Activated T-cell treated with anti-CD3 and anti-CD28 coated beads, Interleukin-2, amount 50 U/mL, for 24 hours (primary cell): ENCODE measurements at regions not wholly inside any gene's neighbourhood (a gene's known extent, or its start where the extent isn't known, plus 50 kb on each side); places are given as distances from the start of the nearest gene placed in this dataset.

ENCODE experiments used
- DNase-seq: peaks from one replicate; pipeline ENCODE4 v3.0.0-alpha.2; 2020
- H3K27ac Mint-ChIP-seq: 2 replicates; pipeline ENCODE4 v1.8.0; 2020; ENCODE audit warnings: mild to moderate bottlenecking, mixed read lengths
- H3K27me3 Mint-ChIP-seq: 2 replicates; pipeline ENCODE4 v1.8.0; 2020; ENCODE audit warnings: mixed read lengths
- H3K36me3 Mint-ChIP-seq: 2 replicates; pipeline ENCODE4 v1.8.0; 2020; ENCODE audit warnings: low read depth, mixed read lengths
- H3K4me1 Mint-ChIP-seq: 2 replicates; pipeline ENCODE4 v1.8.0; 2020; ENCODE audit warnings: low read depth, mixed read lengths
- H3K4me3 Mint-ChIP-seq: 2 replicates; pipeline ENCODE4 v1.8.0; 2020; ENCODE audit warnings: mild to moderate bottlenecking, moderate library complexity, mixed read lengths
- H3K9me3 Mint-ChIP-seq: 2 replicates; pipeline ENCODE4 v1.8.0; 2020; ENCODE audit warnings: mixed read lengths

GRCh38 chr1:95701450-95702173 is 467.6 kb downstream of the RWDD3 start:
- no peak overlapping the region for H3K27ac Mint-ChIP-seq
- no peaks in the 10 kb centered on the region for H3K27me3 Mint-ChIP-seq
- peaks cover 26% of the 10 kb centered on the region for H3K9me3 Mint-ChIP-seq
- H3K4me1 Mint-ChIP-seq: no peaks in the 10 kb centered on the region
- no peak overlapping the region for H3K4me3 Mint-ChIP-seq
- no peaks in the 10 kb centered on the region for H3K36me3 Mint-ChIP-seq
- DNase-seq: no peak

DNA sequence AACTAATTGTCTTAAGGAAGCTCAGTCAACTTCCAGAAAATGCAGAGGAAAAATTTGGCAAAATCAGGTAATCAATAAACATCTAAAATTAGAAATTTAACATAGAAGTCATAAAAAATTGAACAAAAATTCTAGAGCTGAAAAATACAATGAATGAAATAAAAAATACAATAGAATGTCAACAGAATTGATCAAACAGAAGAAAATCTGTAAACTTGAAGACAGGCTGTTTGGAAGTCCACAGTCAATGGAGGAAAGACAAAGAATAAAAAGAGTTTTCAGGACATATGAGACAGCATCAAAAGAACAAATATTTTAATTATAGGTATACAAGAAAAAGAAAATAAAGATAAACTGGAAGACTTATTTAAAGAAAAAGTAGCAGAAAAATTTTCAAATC is 469.0 kb downstream of the RWDD3 start:
- no peaks in the 10 kb centered on the region for H3K4me1 Mint-ChIP-seq
- H3K27me3 Mint-ChIP-seq: no peaks in the 10 kb centered on the region
- H3K9me3 Mint-ChIP-seq: peaks cover 30% of the 10 kb centered on the region

DNA sequence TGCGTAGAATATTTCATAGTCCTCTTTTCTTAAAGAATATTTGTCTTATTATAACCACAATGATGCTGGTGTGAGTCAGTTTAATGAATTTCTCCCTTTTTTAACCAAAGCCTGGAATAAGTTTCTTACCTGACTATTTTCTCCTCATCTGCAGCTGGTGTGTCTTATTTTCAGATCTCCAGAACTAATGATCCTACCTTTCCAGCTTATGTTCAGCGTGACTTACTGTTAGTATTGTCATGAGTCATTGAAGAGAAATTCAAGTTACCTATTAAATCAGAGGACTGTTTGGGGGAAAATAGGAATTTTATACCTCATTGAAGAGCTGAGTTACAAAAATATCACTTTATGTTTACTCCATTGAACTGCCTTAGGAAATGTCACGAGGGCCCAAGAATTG is 482.1 kb downstream of the RWDD3 start:
- Mint-ChIP-seq H3K27me3 (no peaks in the 10 kb centered on the region), H3K4me1 (no peaks in the 10 kb centered on the region), H3K9me3 (peaks cover 3% of the 10 kb centered on the region), H3K27ac (no peak overlapping the region), H3K36me3 (no peaks in the 10 kb centered on the region), H3K4me3 (no peak overlapping the region)
- DNase-seq: no peak

More for the DNA sequence above, 469.0 kb downstream of the RWDD3 start:
- no peak overlapping the region for H3K4me3 Mint-ChIP-seq
- no peak for DNase-seq
- no peak overlapping the region for H3K27ac Mint-ChIP-seq
- H3K36me3 Mint-ChIP-seq: no peaks in the 10 kb centered on the region

DNA sequence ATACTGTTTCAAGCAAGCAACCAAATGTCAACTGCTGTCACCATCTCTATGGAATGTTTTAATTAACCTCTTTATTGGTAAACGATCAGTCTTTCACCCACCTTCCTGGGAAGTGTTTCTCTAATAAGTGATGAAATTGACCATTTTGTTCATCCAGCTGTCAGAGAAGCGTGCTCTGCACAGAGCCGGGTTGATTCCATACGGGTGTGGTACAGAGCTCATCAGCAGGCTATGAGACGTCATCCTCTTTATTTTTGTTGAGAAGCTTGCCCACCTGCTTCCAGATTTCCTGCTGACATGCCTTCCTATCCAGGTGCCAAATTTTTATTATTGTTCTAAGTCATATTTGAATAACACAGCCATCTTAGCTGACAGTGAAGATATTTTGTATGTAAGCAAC is 482.5 kb downstream of the RWDD3 start:
- no peak for DNase-seq
- no peaks in the 10 kb centered on the region for H3K36me3 Mint-ChIP-seq
- no peaks in the 10 kb centered on the region for H3K4me1 Mint-ChIP-seq
- peaks cover 3% of the 10 kb centered on the region for H3K9me3 Mint-ChIP-seq
- H3K27me3 Mint-ChIP-seq: no peaks in the 10 kb centered on the region
- no peak overlapping the region for H3K27ac Mint-ChIP-seq
- H3K4me3 Mint-ChIP-seq: no peak overlapping the region

GRCh38 chr1:95723346-95723745 is 489.3 kb downstream of the RWDD3 start:
- no peak overlapping the region for H3K4me3 Mint-ChIP-seq
- no peaks in the 10 kb centered on the region for H3K36me3 Mint-ChIP-seq
- peaks cover 5% of the 10 kb centered on the region for H3K9me3 Mint-ChIP-seq
- DNase-seq: no peak
- H3K27me3 Mint-ChIP-seq: no peaks in the 10 kb centered on the region
- no peak overlapping the region for H3K27ac Mint-ChIP-seq
- no peaks in the 10 kb centered on the region for H3K4me1 Mint-ChIP-seq

- Mint-ChIP-seq H3K4me3 (no peak overlapping the region), H3K27me3 (no peaks in the 10 kb centered on the region), H3K4me1 (no peaks in the 10 kb centered on the region), H3K27ac (no peak overlapping the region), H3K36me3 (no peaks in the 10 kb centered on the region), H3K9me3 (peaks cover 16% of the 10 kb centered on the region)
- DNase-seq: no peak
These were observed 494.8 kb downstream of the RWDD3 start for GRCh38 chr1:95728841-95729240.

DNA sequence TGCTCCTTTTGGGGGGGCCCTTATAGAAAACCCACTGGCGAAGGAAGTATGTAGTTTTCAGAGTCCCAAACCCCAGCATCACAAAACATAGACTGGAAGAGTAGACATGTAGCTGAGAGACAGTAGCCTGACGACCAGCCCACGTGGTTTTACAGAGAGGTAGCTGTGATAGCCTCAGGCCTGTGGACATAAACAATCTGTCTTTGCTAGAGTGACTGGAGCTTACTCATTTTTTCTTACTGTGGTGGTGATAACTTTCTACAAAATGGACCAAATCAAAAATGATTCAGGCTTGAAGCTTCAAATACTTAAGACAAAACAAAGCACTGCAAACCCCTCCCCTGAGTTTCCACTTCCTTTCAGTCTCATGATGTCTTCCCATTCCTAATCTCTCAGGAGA is 497.0 kb downstream of the RWDD3 start:
- Mint-ChIP-seq H3K9me3 (peaks cover 16% of the 10 kb centered on the region), H3K36me3 (no peaks in the 10 kb centered on the region), H3K27me3 (no peaks in the 10 kb centered on the region), H3K27ac (no peak overlapping the region), H3K4me3 (no peak overlapping the region), H3K4me1 (no peaks in the 10 kb centered on the region)
- no peak for DNase-seq

DNA sequence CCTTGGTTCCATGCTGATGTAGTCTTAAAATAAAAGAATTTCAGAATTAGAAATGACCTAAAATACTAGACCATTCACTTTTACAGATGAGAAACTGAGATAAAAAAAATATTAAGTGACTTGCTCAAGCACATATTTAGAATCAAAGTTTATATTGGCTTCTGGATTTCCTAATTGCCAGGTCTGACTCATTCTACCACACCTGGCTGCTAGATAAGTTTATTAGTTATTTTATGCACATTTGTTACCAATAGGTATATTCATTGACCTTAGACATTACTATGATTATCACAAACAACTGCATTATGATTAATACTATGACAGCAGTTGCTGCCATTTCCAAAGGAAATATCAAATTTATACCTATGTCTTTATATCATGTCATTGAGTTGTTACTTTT is 497.5 kb downstream of the RWDD3 start:
- Mint-ChIP-seq H3K4me1 (no peaks in the 10 kb centered on the region), H3K9me3 (peaks cover 19% of the 10 kb centered on the region), H3K4me3 (no peak overlapping the region), H3K27me3 (no peaks in the 10 kb centered on the region), H3K27ac (no peak overlapping the region), H3K36me3 (no peaks in the 10 kb centered on the region)
- DNase-seq: no peak

- H3K36me3 Mint-ChIP-seq: no peaks in the 10 kb centered on the region
- no peak overlapping the region for H3K27ac Mint-ChIP-seq
- DNase-seq: no peak
- H3K4me1 Mint-ChIP-seq: no peaks in the 10 kb centered on the region
- H3K9me3 Mint-ChIP-seq: peaks cover 21% of the 10 kb centered on the region
- no peak overlapping the region for H3K4me3 Mint-ChIP-seq
- H3K27me3 Mint-ChIP-seq: no peaks in the 10 kb centered on the region
These were observed 499.0 kb downstream of the RWDD3 start for GRCh38 chr1:95733031-95733430.

DNA sequence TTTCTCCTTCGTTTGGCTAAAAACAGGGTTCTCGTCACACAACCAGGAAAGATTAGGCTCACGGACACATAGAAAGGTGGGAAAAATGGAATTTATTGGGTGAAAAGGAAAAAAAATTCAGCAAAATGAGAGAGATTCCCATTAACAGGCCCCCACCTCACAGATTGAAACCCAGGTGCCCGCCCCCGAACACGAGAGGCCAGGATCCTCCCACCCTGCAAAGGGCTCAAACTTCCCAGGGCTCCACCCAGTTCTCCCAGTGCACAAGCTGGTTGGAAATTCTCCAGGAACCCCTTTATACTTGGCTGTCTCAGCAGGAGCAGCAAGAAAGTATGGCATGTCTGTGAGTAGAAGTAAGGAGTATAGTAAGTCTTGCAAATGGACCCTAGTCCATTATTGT is 499.7 kb downstream of the RWDD3 start:
- peaks cover 28% of the 10 kb centered on the region for H3K9me3 Mint-ChIP-seq
- H3K4me3 Mint-ChIP-seq: no peak overlapping the region

DNA sequence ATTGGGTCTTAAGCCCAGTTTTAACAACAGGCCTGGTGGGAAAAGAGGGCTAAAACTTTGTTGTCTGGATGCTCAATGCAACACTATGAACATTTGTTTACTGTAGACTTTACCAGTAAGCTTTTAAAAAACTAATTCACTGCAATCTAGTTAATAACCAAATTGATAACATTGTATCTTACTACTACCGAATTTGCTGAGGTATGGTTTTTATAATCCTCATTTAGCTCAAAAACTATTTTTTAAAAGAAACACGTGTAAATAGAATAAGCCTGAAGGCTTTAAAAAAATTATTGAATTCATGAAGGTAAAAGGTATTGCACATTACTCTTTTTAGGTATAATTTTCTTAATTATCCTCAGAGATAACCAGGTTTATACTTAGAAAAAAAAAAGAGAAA is 500.6 kb downstream of the RWDD3 start:
- peaks cover 28% of the 10 kb centered on the region for H3K9me3 Mint-ChIP-seq
- H3K27me3 Mint-ChIP-seq: no peaks in the 10 kb centered on the region
- no peak overlapping the region for H3K4me3 Mint-ChIP-seq
- no peak overlapping the region for H3K27ac Mint-ChIP-seq
- H3K4me1 Mint-ChIP-seq: no peaks in the 10 kb centered on the region
- no peak for DNase-seq
- no peaks in the 10 kb centered on the region for H3K36me3 Mint-ChIP-seq

More for the DNA sequence above, 499.7 kb downstream of the RWDD3 start:
- Mint-ChIP-seq H3K36me3 (no peaks in the 10 kb centered on the region), H3K27ac (no peak overlapping the region), H3K27me3 (no peaks in the 10 kb centered on the region), H3K4me1 (no peaks in the 10 kb centered on the region)
- DNase-seq: no peak

DNA sequence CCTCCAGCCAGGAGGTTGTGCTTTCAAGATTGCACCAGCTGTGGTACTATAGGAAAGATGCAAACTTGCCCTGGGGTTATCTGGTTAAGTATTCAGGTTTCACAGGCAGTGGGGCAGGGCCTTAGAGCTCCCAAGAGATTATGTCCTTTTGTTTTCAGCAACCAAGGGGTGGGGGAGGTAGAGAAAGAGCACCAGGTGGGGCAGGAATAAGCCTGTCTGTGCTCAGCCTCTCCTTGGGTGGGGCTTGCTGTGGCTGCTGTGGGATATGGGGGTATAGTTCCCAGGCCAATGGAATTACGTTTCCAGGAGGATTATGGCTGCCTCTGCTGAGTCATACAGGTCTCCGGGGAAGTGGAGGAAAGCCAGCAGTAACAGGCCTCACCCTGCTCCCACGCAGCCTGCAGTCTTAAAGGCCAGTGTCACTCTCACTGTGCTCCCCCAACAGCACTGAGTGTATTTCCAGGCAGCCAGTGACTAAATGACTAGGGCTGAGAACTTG is 508.6 kb downstream of the RWDD3 start:
- Mint-ChIP-seq H3K27ac (no peak overlapping the region), H3K4me1 (no peaks in the 10 kb centered on the region), H3K9me3 (peaks cover 16% of the 10 kb centered on the region), H3K27me3 (no peaks in the 10 kb centered on the region), H3K36me3 (no peaks in the 10 kb centered on the region), H3K4me3 (no peak overlapping the region)
- no peak for DNase-seq

DNA sequence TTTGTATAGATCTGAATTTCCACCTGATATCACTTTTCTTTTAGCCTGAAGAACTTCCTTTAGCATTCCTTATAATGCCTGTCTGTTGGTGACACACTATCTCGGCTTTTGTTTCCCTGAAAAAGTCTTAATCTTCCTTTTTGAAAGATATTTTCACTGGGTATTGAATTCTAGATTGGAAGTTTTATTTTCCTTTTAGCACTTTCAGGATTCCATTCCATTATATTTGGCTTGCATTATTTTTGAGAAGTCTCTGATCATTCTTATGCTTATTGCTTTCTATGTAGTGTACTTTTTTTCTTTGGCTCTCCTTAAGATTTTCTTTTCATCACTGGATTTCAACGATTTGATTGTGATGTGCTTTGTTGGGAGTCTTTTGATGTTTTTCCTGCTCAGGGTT is 510.7 kb downstream of the RWDD3 start:
- no peaks in the 10 kb centered on the region for H3K4me1 Mint-ChIP-seq
- no peaks in the 10 kb centered on the region for H3K36me3 Mint-ChIP-seq
- H3K27me3 Mint-ChIP-seq: no peaks in the 10 kb centered on the region
- no peak overlapping the region for H3K4me3 Mint-ChIP-seq
- no peak for DNase-seq
- H3K27ac Mint-ChIP-seq: no peak overlapping the region
- H3K9me3 Mint-ChIP-seq: peaks cover 5% of the 10 kb centered on the region

GRCh38 chr1:95752515-95753381 is 518.7 kb downstream of the RWDD3 start:
- Mint-ChIP-seq H3K4me1 (no peaks in the 10 kb centered on the region), H3K27ac (no peak overlapping the region), H3K36me3 (no peaks in the 10 kb centered on the region), H3K27me3 (no peaks in the 10 kb centered on the region), H3K4me3 (no peak overlapping the region), H3K9me3 (peaks cover 20% of the 10 kb centered on the region)
- no peak for DNase-seq

GRCh38 chr1:95753382-95754016 is 519.5 kb downstream of the RWDD3 start:
- no peak for DNase-seq
- H3K27ac Mint-ChIP-seq: no peak overlapping the region
- no peaks in the 10 kb centered on the region for H3K36me3 Mint-ChIP-seq
- H3K9me3 Mint-ChIP-seq: peaks cover 20% of the 10 kb centered on the region
- H3K4me1 Mint-ChIP-seq: no peaks in the 10 kb centered on the region
- H3K4me3 Mint-ChIP-seq: no peak overlapping the region
- H3K27me3 Mint-ChIP-seq: no peaks in the 10 kb centered on the region
